ENCODE measurements at regions not wholly inside any gene's neighbourhood (a gene's known extent, or its start where the extent isn't known, plus 50 kb on each side); places are given as distances from the start of the nearest gene placed in this dataset.

DNA sequence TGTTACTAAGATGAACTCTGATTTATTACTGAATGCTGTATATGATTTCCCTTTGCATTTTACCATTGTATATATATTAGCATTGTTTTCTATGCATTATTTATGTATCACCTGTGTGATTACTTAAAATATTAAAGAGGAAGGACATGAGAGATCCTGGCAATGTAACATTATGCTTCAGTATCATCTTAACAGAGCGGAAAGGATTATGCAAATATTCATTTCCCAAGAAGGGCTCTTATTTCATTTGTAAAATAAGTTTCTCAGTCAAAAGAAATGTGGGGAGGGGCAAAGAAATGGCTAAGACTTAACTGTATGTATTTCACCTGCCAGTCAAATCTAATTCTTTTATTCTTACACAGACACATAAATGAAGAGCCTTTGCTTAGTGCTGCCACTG lies 654.2 kb upstream of the PKDCC start:
- no peak for DNase-seq (ENCODE audit: low read depth, low spot score)

DNA sequence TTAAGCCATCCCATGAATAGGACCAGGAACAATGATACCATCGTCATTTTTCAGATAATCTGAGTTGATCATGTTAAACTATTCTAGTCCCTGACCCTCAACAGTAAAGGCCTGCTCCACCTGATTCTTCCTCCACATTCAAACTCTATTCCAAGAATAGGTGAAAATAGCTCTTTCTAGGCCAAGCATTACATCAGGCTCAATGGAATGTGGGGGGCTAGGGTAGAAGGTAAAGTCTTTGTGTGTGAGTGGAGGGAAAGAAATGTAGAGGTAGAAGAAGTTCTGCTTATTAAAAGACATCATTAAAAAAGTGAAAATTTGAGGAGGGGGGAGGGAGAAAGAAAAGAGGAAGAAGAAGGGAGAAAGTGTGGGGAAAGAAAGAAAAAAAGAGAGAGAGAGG lies 653.3 kb upstream of the PKDCC start:
- peak; percentile 12 for DNase-seq (ENCODE audit: low read depth, low spot score)

DNA sequence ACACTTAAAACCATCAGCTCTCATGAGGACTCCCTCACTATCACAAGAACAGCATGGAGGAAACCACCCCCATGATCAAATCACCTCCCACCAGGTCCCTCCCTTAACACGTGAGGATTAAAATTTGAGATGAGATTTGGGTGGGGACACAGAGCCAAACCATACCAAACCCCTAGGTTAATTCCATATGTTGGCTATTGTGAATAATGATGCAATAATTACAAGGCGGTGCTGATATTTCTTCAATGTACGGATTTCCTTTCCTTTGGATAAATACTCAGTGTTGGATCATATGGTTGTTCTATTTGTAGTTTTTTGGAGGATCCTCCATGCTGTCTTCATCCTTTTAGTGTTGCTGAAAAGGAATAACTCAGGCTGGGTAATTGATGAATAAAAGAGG lies 652.1 kb upstream of the PKDCC start:
- DNase-seq (ENCODE audit: low read depth, low spot score): no peak

DNA sequence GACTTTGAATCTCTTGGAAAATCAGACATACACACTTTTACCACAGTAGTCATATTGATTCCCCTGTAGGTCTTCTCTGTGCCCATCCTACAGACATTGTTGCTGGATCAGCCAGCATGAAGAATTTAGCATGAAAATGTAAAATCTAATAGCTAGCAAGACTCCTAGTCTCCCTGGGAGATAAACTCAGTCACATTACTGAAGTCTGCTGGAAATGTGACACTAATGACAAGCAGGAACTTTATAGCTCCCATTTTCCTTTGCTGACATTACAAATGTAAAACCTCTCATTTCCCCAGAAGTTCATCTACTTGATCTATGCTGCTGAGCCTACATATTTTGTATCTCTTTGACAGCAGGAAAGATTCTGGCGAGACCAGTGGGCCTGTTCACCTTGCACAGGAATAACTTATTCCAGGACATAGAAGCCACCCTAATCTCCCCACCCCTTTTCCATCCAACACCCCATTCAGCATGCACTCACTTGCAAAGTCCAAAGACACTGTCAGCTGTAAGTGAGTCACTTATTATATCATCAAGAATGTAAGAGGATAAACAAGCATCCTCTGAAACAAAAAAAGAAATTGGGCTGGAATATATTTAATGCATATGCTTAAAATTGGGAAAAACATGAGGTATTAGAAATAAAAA lies 648.3 kb upstream of the PKDCC start:
- DNase-seq (ENCODE audit: low read depth, low spot score): no peak

DNA sequence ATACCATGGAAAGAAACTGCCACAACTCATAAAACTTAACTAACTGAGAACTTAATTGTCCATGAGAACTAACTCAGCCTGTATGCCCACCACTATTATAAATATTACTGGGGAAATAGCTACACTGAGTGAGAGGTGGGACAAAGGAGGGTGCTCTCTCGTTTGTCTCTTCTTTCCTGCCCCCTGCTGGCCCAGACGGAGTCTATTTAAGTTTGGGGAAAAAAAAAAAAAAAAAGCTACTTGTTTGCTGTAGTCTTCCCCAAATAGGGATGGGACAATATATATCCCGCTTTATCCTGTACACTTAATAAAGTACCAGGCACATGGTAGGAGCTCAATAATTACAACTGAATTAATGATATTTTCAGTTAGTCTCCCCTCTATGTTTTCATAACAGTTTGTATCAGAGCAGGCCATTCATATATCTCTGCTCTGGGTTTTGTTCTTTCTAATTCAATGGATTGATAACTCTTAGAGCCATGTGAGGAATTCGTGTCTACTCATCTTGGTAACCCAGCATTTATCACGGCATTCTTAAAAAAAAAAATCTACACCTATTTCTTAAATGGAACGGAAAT lies 647.6 kb upstream of the PKDCC start:
- no peak for DNase-seq (ENCODE audit: low read depth, low spot score)

DNA sequence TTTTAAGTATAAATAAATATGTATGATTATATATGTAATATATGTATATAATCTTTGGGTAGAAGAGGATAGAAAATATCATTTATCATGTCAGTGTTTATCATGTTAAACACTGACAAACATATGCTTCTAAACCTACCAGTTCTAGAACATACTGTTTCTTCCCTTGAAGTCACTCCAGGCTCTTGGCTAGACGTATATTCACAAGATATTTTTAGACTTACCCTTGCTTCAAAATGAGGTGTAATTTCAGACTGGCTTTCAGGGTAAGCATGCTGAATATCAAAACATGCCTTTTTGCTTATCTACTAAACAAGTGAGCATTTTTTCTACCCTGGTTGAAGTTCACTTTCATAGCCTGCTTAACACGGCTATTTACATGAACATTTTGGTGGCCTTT lies 642.4 kb upstream of the PKDCC start:
- DNase-seq (ENCODE audit: low read depth, low spot score): no peak

DNA sequence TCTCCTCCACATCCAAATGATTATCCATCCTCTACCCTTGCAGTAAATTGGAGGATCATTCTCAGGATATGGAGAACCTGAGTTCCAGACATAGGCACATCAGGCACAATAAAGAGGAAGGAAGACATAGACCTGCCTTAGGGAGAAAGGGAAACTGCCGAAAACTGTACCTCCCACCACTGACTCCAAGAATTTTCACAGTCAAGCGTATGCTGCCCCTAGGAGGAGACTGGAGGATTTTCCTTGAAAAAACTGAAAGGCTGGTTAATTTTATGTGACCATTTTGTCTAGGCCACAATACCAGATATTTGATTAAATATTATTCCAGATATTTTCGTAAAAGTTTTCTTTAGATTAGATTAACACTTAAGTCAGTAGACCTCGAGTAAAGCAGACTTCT lies 638.5 kb upstream of the PKDCC start:
- no peak for DNase-seq (ENCODE audit: low read depth, low spot score)

DNA sequence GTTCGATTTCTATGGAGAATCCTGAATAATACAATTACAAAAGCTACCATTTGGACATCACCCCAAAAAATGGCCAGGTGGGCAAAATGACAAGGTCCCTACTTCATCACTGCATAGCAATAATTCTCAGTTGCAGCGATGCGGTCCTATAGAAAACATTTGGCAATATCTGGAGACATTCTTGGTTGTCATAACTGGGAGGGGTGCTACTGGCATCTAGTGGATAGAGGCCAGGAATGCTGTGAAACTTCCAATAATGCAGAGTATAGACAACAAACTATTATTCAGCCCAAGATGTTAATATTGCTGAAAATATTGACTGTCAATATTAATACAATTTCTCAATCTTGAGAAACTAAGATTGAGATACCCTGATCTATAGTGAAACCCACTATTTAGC lies 637.8 kb upstream of the PKDCC start:
- DNase-seq (ENCODE audit: low read depth, low spot score): no peak

DNA sequence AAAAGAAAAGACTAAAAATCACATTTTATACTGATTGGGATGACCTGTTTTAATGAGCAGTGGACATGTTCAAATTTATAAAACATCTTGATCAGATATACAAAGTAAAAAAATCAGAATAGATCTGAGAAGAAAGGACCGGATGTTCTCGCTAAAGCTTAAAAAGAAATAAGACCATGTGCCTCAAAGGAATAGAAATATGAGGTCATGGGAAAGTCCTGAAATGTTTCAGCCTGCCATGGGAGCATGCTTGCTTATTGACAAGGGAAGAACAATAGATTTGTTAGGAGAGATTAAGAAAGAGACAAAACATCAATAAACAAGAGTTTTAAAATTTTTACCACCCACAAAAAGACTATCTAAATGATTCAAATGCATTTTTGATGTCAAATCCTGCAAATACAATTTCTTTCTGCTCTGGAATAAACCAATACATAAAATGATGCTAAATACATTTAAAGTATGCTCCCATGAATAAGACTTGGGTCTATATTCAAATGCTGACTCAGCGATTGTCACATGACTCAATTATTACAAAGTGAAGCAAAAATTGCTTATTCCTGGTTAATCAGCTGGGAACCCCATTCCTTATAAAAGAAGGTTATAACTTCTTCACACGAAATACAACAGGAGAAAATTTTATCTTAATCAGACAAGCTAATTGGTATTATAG lies 633.9 kb upstream of the PKDCC start:
- DNase-seq (ENCODE audit: low read depth, low spot score): no peak

DNA sequence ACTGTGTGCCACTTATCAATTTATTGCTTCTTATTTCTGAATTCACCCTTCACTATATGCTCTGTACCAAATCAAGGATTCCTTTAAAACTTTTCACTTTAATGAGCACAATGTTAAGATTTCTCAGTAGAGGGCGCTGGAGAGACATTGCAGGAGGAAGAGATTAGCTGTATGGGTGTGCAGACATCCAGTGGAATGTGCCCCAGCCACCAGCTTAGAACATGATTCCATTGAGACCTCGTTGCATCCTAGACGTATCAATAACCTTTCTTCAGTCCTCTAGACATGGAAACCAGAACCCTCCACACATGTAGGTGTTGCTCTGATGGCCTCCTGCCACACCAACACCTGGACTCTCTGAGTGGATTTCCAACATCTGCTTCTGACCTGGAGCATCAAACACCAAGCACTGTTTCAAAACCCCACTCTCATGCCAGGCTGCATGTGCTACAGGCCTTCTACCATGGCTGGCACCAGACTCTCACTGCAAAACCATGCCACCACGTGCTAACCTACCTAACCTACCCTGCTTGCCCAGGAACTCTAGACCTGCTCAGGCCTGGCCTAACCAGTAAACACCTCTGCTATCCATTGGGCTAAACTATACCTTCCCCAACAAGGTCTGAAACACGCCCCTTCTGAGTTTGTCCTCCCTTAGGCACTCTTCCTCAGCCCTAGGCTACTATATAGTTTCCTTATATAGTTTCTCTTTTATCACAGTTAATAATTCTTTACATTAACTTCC lies 633.2 kb upstream of the PKDCC start:
- peak; percentile 35 for DNase-seq (ENCODE audit: low read depth, low spot score)

DNA sequence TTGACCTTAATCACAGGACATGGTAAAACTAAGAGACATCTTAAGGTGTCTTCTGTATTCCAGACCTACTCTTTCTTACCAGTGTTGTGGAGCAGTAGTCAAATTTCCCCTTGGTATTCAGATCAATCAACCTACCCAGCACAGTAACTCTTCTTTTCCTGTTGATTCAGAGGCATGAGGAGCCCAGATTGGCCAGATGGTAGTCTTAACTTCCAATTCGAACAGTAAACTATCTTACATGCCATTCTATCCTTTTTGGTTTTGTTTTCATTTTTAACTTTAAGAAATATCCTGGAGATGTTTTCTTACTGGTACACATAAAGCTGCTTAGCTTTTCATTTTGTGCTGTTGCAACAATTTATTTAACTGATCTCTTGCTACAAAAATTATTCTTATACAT lies 630.3 kb upstream of the PKDCC start:
- DNase-seq (ENCODE audit: low read depth, low spot score): no peak

DNA sequence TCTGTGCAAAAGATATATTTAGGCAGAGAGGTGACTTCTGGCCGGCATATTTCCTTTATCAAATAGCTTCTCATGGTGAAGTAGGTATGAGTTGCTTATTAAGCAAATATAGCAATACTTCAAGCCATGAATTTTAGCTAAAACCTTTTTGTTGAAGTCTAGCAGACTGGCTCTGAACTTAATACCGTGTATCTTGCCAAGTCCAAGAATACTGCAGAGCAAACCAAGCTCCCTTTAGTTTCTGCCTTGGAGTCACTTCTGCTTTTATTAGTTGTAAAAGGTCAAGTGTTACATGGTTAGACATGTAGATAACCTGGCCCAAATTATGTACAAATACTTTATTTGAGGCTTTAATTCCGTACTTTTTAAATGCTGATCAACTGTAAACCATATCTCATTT lies 627.6 kb upstream of the PKDCC start:
- DNase-seq (ENCODE audit: low read depth, low spot score): no peak

DNA sequence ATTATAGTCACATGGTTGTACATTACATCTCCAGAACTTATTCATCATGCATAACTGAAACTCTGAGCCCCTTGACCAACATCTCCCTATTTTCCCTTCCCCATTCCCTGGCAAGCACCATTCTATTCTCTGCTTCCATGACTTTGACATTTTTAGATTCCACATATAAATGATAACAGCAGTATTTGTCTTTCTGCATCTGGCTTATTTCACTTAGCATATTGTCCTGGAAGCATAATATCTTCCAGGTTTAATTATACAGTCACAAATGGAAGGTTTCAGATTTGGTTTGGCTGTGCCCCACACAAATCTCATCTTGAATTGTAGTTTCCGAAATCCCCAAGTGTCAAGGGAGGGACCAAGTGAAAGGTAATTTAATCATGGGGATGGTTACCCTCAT lies 626.9 kb upstream of the PKDCC start:
- DNase-seq (ENCODE audit: low read depth, low spot score): no peak

DNA sequence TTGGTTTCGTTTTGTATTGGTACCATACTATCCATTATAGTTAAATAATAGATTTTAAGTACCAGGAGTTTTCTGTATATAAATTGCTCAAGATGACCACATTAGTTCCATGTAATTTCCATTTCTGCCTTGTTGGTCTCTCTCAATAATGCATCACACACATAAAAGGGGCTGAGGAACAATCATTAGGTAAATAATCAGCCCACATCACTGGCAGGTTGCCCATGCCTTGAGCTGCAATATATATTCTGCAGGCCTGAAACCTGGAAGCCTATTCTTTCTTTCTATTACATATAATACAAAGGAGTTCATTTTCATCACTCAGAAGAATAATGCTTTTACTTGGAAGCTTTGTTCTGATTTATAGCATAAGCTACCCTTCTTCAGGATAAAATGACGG lies 616.1 kb upstream of the PKDCC start:
- no peak for DNase-seq (ENCODE audit: low read depth, low spot score)

DNA sequence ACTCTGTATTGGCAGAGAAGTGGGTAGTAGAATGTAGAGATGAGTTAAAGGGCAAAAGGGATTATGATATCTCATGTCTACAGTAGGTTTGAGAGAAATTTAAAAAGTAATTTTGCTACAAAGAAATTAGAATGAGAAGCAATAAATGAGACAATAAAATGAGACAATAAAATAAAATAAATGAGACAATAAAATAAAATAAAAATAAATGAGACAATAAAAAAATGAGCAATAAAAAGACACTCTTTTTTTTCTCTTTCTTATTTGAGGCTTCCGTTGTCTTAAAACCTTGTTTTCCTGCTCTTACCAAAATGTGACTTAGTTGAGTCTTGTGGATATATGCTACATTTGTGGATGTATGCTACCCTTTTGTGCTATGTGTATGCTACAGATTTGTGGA lies 615.4 kb upstream of the PKDCC start:
- no peak for DNase-seq (ENCODE audit: low read depth, low spot score)

DNA sequence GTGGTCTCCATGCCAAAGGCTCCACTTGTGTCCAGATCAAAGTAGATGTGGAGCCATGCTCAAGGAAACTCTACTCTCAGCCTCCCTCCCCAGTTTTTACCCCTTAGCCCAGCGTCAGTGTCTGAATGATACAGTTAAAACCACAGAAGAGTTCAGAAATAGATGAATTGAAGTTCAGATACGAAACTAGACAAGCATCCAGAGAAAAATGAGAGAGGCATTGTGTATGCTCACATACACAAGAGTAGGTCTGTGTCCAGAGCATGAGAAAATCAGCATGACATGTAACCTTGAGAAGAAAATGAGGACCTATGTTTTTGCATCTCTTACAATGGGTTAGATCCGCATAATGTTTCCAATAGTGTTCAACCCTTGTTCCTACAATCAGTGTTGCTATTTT lies 612.8 kb upstream of the PKDCC start:
- DNase-seq (ENCODE audit: low read depth, low spot score): no peak

DNA sequence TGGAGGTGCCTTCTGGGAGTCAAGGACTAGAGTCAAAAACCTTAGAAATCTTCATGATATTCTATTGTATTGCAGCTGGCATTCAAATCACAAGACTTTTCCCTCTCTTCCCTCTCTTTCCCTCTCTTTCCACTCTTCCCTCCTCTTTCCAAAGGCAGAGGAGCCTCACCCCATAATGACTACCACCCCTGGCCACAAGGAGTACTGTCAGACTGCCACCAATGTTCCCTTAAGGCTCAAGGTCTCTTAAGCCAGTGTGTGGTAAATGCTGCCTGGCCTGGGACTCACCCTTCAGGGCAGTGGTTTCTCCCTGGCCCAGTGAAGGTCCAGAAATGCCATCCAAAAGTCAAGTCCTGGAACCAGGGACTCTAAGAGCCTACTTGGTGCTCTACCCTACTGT lies 605.9 kb upstream of the PKDCC start:
- DNase-seq (ENCODE audit: low read depth, low spot score): no peak

DNA sequence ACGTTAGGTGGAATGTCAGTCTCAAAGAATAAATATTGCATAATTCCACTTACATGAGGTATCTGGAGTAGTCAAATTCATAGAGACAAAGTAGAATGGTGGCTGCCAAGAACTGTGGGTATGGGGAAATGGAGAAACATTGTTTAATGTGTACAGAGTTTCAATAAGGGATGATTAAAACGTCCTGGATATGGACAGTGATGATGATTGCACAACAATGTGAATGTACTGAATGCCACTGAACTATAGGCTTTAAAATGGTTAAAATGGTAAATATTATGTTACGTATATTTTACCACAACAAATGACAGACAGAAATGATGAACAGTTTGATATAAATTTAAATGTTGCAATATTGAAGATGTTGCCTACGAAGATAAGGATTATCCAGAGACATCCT lies 602.0 kb upstream of the PKDCC start:
- no peak for DNase-seq (ENCODE audit: low read depth, low spot score)

DNA sequence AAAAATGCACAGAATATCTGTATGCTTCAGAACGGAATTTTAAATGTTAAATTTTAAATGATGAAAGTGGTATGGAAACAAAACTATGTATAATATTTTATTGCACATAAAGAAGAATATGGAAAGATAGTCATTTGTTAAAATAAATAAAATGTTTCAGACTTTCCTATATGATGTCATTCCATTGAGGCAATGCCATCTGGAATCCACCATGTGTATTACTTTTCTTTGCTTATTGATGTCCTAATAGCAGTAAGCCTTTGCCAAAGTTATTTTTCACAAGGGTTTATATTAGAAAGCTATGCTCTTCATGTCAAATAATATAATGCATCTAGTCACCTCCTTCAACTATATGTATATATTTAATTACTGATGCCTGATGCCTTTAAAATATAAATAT lies 601.6 kb upstream of the PKDCC start:
- DNase-seq (ENCODE audit: low read depth, low spot score): no peak

DNA sequence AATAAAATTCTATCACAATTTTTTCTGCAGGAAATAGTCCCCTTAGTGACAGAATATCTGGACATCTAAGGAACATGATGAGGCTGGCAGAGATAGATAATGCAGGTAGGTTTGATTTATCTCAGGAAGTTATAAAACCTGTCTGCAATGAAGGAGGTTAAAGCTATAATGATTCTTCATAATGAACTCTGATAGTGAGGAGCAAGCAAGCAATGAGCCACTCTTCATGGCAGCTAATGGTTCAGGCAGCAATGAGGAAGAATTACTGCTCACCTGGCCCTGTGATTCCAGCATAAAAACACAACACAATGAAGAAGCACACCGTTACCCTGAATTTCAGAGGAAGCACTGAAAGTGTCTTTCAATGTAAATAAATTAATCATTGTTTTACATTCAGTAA lies 599.6 kb upstream of the PKDCC start:
- no peak for DNase-seq (ENCODE audit: low read depth, low spot score)

DNA sequence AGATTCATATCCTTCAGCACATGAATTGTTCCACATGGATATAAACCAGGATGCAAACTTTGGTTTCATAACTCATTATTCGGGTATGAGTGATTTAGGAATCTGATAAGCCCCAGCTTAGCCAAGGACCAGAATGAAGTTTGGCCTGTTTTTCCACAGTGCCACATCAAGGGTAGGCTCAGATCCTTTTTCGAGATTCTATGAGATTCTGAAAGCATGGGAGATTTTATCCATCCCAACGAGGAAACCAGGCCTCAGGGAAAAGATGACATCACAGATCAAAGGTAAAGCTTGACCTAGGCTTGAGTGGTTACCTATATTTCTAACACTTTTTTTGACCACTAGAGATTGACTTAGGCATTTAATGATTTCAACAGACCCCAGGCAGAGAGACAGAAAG lies 590.8 kb upstream of the PKDCC start:
- DNase-seq (ENCODE audit: low read depth, low spot score): no peak

DNA sequence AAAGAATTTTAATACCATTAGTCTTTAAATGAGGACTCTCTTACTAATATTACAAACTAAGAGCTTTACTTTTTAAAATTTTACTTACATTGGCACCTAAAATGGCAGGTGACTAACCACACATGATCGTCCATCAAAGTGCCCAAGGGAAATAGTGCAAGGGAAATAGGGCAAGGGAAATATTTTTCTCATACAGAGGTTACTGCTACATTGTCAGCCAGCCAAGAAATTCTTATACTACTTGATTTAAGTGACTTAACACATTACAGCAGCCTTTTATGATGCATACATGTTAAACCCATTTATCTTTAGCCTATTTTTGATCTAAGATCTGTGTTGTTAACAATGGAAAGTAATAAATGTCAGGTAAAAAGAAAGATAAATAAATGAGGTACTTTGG lies 587.2 kb upstream of the PKDCC start:
- no peak for DNase-seq (ENCODE audit: low read depth, low spot score)

DNA sequence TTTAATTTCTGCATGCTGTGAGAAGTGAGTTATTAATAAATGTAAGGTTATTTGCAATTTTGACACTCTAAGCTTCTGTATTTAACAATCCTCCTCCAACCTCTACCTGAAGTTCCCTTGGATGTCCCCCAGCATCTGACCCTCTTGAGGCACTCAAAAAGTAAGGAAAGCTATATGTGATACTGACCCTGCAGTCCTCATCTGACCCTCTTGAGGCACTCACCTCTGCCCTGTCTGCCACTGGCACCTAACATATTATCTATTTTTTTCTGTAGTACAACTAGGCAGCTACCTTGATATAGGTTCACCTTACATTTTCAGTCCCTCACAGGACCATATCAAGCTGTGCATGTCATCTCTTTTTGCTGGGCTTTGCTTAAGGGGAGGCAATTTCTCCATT lies 583.4 kb upstream of the PKDCC start:
- DNase-seq (ENCODE audit: low read depth, low spot score): no peak

Data from iPS DF 19.7 (cell line).